ENCODE measurements at regions not wholly inside any gene's neighbourhood (a gene's known extent, or its start where the extent isn't known, plus 50 kb on each side); places are given as distances from the start of the nearest gene placed in this dataset.

GRCh38 chr2:121028577-121028976 lies 256.4 kb downstream of the TFCP2L1 start (continued):
- TF ChIP-seq ZBTB33 (IDR thresholded peaks at IDR 0.05; ENCODE audit: extremely low read depth, insufficient replicate concordance, low read length) (no peak), SP1 (IDR thresholded peaks at IDR 0.05; ENCODE audit: low read depth) (no peak), YY1 (IDR thresholded peaks at IDR 0.05; ENCODE audit: extremely low read depth, insufficient replicate concordance, low read depth, low read length) (no peak), POLR2AphosphoS5 (IDR thresholded peaks at IDR 0.05; ENCODE audit: low read depth, low read length) (no peak), EZH2phosphoT487 (IDR thresholded peaks at IDR 0.05; ENCODE audit: borderline replicate concordance) (no peak), EGR1 (IDR thresholded peaks at IDR 0.05; ENCODE audit: low read depth) (no peak)

- DNase-seq (ENCODE audit: low read depth, low spot score) (no peak), ATAC-seq (no peak)
- CTCF ChIA-PET: no interaction called here
- Histone ChIP-seq H3K4me3 (replicated peaks in 1 of 2; ENCODE audit: low read depth in 1 of 2, low read length in 2 of 2) (no peak overlapping the region), H3K4me1 (ENCODE audit: control insufficient read depth in 1 of 2, insufficient read depth in 2 of 2, low read length in 2 of 2) (no peaks in the 10 kb centered on the region), H3K9me2 (ENCODE audit: insufficient read depth) (no peaks in the 10 kb centered on the region), H3K79me2 (ENCODE audit: insufficient read depth, low read length) (no peaks in the 10 kb centered on the region), H4K20me1 (ENCODE audit: insufficient read depth) (no peaks in the 10 kb centered on the region), H3K9ac (ENCODE audit: low read length) (no peak overlapping the region), H3K9me3 (ENCODE audit: control insufficient read depth in 1 of 2, insufficient read depth in 1 of 2, low read depth in 1 of 2, low read length in 2 of 2) (no peaks in the 10 kb centered on the region), H3K4me2 (ENCODE audit: low read length) (no peak overlapping the region), H3K27ac (ENCODE audit: low read depth, low read length) (no peak overlapping the region), H3K36me3 (ENCODE audit: control insufficient read depth in 1 of 2, insufficient read depth in 2 of 2, low read length in 2 of 2) (no peaks in the 10 kb centered on the region), H2AFZ (ENCODE audit: low read depth, low read length, poor library complexity, severe bottlenecking) (no peak overlapping the region), H3K27me3 (ENCODE audit: insufficient read depth, low read length) (peaks cover 19% of the 10 kb centered on the region; the same call in 1 of the 2 replicates)
- RAD21 ChIA-PET (ENCODE audit: low non-redundant PET in 1 of 2, low total read pairs in 2 of 2, uncharacterized antibody in 2 of 2, unreplicated experiment in 2 of 2): no interaction called here
- no TSS peak for BruUV-seq (replicated peaks)
- intact Hi-C loops (cut with micrococcal nuclease): no loop called here
- POLR2A ChIA-PET: no interaction called here
- TF ChIP-seq POLR2AphosphoS5 (IDR thresholded peaks at IDR 0.05; ENCODE audit: low read depth, low read length): no peak
- TF ChIP-seq YY1 (IDR thresholded peaks at IDR 0.05; ENCODE audit: extremely low read depth, insufficient replicate concordance, low read depth, low read length): no peak
- TF ChIP-seq REST (IDR thresholded peaks at IDR 0.05; ENCODE audit: low read depth): no peak
- no peak for TF ChIP-seq SRF (IDR thresholded peaks at IDR 0.05; ENCODE audit: low read depth)
- TF ChIP-seq RAD21 (IDR thresholded peaks at IDR 0.05; ENCODE audit: low read depth): no peak
- no peak for TF ChIP-seq ZNF274 (IDR thresholded peaks at IDR 0.05; ENCODE audit: low read depth, low read length)
- TF ChIP-seq SP1 (IDR thresholded peaks at IDR 0.05; ENCODE audit: low read depth): no peak
- TF ChIP-seq ZBTB33 (IDR thresholded peaks at IDR 0.05; ENCODE audit: extremely low read depth, insufficient replicate concordance, low read length): no peak
- TF ChIP-seq CEBPB (IDR thresholded peaks at IDR 0.05; ENCODE audit: low read depth): no peak
- no peak for TF ChIP-seq ATF3 (IDR thresholded peaks at IDR 0.05)
- no peak for TF ChIP-seq EZH2phosphoT487 (IDR thresholded peaks at IDR 0.05; ENCODE audit: borderline replicate concordance)
- TF ChIP-seq TCF7L2 (IDR thresholded peaks at IDR 0.05; ENCODE audit: borderline replicate concordance, extremely low read depth, insufficient read depth, insufficient read length): no peak
- no peak for TF ChIP-seq POLR2A (IDR thresholded peaks at IDR 0.05; ENCODE audit: borderline replicate concordance, extremely low read depth, insufficient read depth, insufficient read length)
Observed at GRCh38 chr2:121030523-121030922, 254.5 kb downstream of the TFCP2L1 start.
